HEK293 (cell line): ENCODE measurements at regions not wholly inside any gene's neighbourhood (a gene's known extent, or its start where the extent isn't known, plus 50 kb on each side); places are given as distances from the start of the nearest gene placed in this dataset.

Experiments used
- CTCF ChIA-PET: fragments of 350-600 bp; formaldehyde crosslinking; extraction: SDS; loops from one replicate; lab custom pipeline; 2021; ENCODE audit warnings: antibody characterized with exemption; lab: Yijun Ruan, JAX
- POLR2A ChIA-PET: fragments of 300-600 bp; formaldehyde crosslinking; extraction: SDS; loops from one replicate; lab custom pipeline; 2020; ENCODE audit warnings: antibody characterized with exemption, inconsistent platforms; lab: Yijun Ruan, JAX
- H3K27ac ChIP-seq: fragments of 200-500 bp; sonication (Bioruptor generic); 2 replicates; pipeline ENCODE4 v1.5.1; 2014; ENCODE audit warnings: low read depth, low read length, control low read depth, inconsistent platforms; ENCODE audit errors: extremely low read depth
- H3K36me3 ChIP-seq, 2 experiments: fragments of 200-500 bp in 1 of 2; sonication (Bioruptor generic) in 1 of 2; 1 replicate in 1 of 2; 2 replicates in 1 of 2; pipeline ENCODE4 v1.5.1; 2014 to 2017; ENCODE audit warnings: inconsistent platforms in 2 of 2, low read length in 2 of 2; ENCODE audit not compliant: control insufficient read depth in 2 of 2, insufficient read depth in 1 of 2
- H3K4me1 ChIP-seq: fragments of 200-500 bp; sonication (Bioruptor generic); 2 replicates; pipeline ENCODE4 v1.5.1; 2014; ENCODE audit warnings: mild to moderate bottlenecking, low read length, inconsistent platforms; ENCODE audit not compliant: control insufficient read depth, insufficient read depth
- H3K4me3 ChIP-seq: 2 replicates; pipeline ENCODE4 v1.5.1; 2011; ENCODE audit warnings: low read depth, mild to moderate bottlenecking, control low read depth, low read length, moderate library complexity
- H3K9me3 ChIP-seq: fragments of 200-500 bp; sonication (Bioruptor generic); 2 replicates; pipeline ENCODE4 v1.5.1; 2014; ENCODE audit warnings: low read depth, low read length, inconsistent platforms; ENCODE audit not compliant: control insufficient read depth, insufficient read depth
- KLF9 ChIP-seq: fragments of 450-650 bp; formaldehyde crosslinking; IDR thresholded peaks from 2 replicates; pipeline ENCODE4 v1.5.1; 2016; ENCODE audit warnings: missing biosample characterization, missing genetic modification characterization, low read depth
- ZFP69B ChIP-seq: fragments of 450-650 bp; formaldehyde crosslinking; IDR thresholded peaks from 2 replicates; pipeline ENCODE4 v1.5.1; 2016; ENCODE audit warnings: missing biosample characterization, missing genetic modification characterization
- ZNF155 ChIP-seq: fragments of 450-650 bp; formaldehyde crosslinking; IDR thresholded peaks from 2 replicates; pipeline ENCODE4 v1.5.1; 2016; ENCODE audit warnings: missing biosample characterization, missing genetic modification characterization
- ZNF184 ChIP-seq: fragments of 450-650 bp; IDR thresholded peaks from 2 replicates; pipeline ENCODE4 v1.5.1; 2018; ENCODE audit warnings: missing biosample characterization, mild to moderate bottlenecking, missing genetic modification characterization
- ZNF23 ChIP-seq: fragments of 450-650 bp; formaldehyde crosslinking; IDR thresholded peaks from 2 replicates; pipeline ENCODE4 v1.5.1; 2016; ENCODE audit warnings: missing biosample characterization, missing genetic modification characterization, borderline replicate concordance
- ZNF37A ChIP-seq: fragments of 450-650 bp; IDR thresholded peaks from 2 replicates; pipeline ENCODE4 v1.5.1; 2018; ENCODE audit warnings: missing biosample characterization, missing genetic modification characterization
- ZNF394 ChIP-seq: fragments of 450-650 bp; formaldehyde crosslinking; IDR thresholded peaks from 2 replicates; pipeline ENCODE4 v1.5.1; 2016; ENCODE audit warnings: missing biosample characterization, missing genetic modification characterization, mild to moderate bottlenecking, moderate library complexity, borderline replicate concordance
- ZNF510 ChIP-seq: fragments of 450-650 bp; formaldehyde crosslinking; IDR thresholded peaks from 2 replicates; pipeline ENCODE4 v1.5.1; 2018; ENCODE audit warnings: mild to moderate bottlenecking, missing genetic modification characterization, missing biosample characterization; ENCODE audit not compliant: insufficient replicate concordance
- ZNF555 ChIP-seq: fragments of 450-650 bp; formaldehyde crosslinking; conservative IDR thresholded peaks from 2 replicates; pipeline ENCODE4 v1.5.1; 2017; ENCODE audit warnings: missing biosample characterization, mild to moderate bottlenecking, missing genetic modification characterization, inconsistent platforms
- ZNF560 ChIP-seq: fragments of 450-650 bp; formaldehyde crosslinking; IDR thresholded peaks from 2 replicates; pipeline ENCODE4 v1.5.1; 2017; ENCODE audit warnings: missing biosample characterization, missing genetic modification characterization, borderline replicate concordance
- ZNF791 ChIP-seq: fragments of 450-650 bp; formaldehyde crosslinking; IDR thresholded peaks from 2 replicates; pipeline ENCODE4 v1.5.1; 2016; ENCODE audit warnings: missing biosample characterization, missing genetic modification characterization
- TF ChIP-seq, protein P1 (sequence below): fragments of 450-650 bp; formaldehyde crosslinking; IDR thresholded peaks from 2 replicates; pipeline ENCODE4 v1.5.1; 2017; ENCODE audit warnings: missing biosample characterization, mild to moderate bottlenecking, missing genetic modification characterization, moderate library complexity
- TF ChIP-seq, protein P2 (sequence below): fragments of 450-650 bp; formaldehyde crosslinking; conservative IDR thresholded peaks from 2 replicates; pipeline ENCODE4 v1.5.1; 2016; ENCODE audit warnings: low read depth, missing biosample characterization, missing genetic modification characterization
- TF ChIP-seq, protein P3 (sequence below): fragments of 450-650 bp; formaldehyde crosslinking; IDR thresholded peaks from 2 replicates; pipeline ENCODE4 v1.5.1; 2016; ENCODE audit warnings: missing biosample characterization, missing genetic modification characterization, borderline replicate concordance
- TF ChIP-seq, protein P4 (sequence below): fragments of 450-650 bp; formaldehyde crosslinking; IDR thresholded peaks from 2 replicates; pipeline ENCODE4 v1.5.1; 2016; ENCODE audit warnings: missing biosample characterization, missing genetic modification characterization
- TF ChIP-seq, protein P5 (sequence below): fragments of 450-650 bp; formaldehyde crosslinking; IDR thresholded peaks from 2 replicates; pipeline ENCODE4 v1.5.1; 2016; ENCODE audit warnings: missing biosample characterization, missing genetic modification characterization

GRCh38 chr1:218078916-218079315, 206.2 kb upstream of the RRP15 start:
- TF ChIP-seq ZNF510 (no peak), ZNF560 (no peak), ZNF394 (tag by site-specific recombination) (no peak), KLF9 (tag by site-specific recombination) (no peak), ZNF155 (tag by site-specific recombination) (no peak), ZNF555 (tag by site-specific recombination) (no peak), ZNF23 (no peak), ZNF791 (tag by site-specific recombination) (no peak), ZNF37A (tag by site-specific recombination) (no peak), ZFP69B (tag by site-specific recombination) (no peak), ZNF184 (tag by site-specific recombination) (no peak)
- TF ChIP-seq, protein P1, sequence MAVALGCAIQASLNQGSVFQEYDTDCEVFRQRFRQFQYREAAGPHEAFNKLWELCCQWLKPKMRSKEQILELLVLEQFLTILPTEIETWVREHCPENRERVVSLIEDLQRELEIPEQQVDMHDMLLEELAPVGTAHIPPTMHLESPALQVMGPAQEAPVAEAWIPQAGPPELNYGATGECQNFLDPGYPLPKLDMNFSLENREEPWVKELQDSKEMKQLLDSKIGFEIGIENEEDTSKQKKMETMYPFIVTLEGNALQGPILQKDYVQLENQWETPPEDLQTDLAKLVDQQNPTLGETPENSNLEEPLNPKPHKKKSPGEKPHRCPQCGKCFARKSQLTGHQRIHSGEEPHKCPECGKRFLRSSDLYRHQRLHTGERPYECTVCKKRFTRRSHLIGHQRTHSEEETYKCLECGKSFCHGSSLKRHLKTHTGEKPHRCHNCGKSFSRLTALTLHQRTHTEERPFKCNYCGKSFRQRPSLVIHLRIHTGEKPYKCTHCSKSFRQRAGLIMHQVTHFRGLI, result no peak
- TF ChIP-seq, protein P2, sequence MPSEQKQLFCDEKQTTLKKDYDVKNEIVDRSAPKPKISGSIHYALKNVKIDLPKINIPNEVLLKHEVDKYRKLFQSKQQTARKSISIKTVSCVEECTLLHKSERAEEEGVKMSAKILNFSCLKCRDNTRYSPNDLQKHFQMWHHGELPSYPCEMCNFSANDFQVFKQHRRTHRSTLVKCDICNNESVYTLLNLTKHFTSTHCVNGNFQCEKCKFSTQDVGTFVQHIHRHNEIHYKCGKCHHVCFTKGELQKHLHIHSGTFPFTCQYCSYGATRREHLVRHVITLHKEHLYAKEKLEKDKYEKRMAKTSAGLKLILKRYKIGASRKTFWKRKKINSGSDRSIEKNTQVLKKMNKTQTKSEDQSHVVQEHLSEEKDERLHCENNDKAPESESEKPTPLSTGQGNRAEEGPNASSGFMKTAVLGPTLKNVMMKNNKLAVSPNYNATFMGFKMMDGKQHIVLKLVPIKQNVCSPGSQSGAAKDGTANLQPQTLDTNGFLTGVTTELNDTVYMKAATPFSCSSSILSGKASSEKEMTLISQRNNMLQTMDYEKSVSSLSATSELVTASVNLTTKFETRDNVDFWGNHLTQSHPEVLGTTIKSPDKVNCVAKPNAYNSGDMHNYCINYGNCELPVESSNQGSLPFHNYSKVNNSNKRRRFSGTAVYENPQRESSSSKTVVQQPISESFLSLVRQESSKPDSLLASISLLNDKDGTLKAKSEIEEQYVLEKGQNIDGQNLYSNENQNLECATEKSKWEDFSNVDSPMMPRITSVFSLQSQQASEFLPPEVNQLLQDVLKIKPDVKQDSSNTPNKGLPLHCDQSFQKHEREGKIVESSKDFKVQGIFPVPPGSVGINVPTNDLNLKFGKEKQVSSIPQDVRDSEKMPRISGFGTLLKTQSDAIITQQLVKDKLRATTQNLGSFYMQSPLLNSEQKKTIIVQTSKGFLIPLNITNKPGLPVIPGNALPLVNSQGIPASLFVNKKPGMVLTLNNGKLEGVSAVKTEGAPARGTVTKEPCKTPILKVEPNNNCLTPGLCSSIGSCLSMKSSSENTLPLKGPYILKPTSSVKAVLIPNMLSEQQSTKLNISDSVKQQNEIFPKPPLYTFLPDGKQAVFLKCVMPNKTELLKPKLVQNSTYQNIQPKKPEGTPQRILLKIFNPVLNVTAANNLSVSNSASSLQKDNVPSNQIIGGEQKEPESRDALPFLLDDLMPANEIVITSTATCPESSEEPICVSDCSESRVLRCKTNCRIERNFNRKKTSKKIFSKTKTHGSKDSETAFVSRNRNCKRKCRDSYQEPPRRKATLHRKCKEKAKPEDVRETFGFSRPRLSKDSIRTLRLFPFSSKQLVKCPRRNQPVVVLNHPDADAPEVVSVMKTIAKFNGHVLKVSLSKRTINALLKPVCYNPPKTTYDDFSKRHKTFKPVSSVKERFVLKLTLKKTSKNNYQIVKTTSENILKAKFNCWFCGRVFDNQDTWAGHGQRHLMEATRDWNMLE (tag by site-specific recombination), result no peak
- TF ChIP-seq, protein P3, sequence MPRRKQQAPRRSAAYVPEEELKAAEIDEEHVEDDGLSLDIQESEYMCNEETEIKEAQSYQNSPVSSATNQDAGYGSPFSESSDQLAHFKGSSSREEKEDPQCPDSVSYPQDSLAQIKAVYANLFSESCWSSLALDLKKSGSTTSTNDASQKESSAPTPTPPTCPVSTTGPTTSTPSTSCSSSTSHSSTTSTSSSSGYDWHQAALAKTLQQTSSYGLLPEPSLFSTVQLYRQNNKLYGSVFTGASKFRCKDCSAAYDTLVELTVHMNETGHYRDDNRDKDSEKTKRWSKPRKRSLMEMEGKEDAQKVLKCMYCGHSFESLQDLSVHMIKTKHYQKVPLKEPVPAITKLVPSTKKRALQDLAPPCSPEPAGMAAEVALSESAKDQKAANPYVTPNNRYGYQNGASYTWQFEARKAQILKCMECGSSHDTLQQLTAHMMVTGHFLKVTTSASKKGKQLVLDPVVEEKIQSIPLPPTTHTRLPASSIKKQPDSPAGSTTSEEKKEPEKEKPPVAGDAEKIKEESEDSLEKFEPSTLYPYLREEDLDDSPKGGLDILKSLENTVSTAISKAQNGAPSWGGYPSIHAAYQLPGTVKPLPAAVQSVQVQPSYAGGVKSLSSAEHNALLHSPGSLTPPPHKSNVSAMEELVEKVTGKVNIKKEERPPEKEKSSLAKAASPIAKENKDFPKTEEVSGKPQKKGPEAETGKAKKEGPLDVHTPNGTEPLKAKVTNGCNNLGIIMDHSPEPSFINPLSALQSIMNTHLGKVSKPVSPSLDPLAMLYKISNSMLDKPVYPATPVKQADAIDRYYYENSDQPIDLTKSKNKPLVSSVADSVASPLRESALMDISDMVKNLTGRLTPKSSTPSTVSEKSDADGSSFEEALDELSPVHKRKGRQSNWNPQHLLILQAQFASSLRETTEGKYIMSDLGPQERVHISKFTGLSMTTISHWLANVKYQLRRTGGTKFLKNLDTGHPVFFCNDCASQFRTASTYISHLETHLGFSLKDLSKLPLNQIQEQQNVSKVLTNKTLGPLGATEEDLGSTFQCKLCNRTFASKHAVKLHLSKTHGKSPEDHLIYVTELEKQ (tag by site-specific recombination), result no peak
- TF ChIP-seq, protein P4, sequence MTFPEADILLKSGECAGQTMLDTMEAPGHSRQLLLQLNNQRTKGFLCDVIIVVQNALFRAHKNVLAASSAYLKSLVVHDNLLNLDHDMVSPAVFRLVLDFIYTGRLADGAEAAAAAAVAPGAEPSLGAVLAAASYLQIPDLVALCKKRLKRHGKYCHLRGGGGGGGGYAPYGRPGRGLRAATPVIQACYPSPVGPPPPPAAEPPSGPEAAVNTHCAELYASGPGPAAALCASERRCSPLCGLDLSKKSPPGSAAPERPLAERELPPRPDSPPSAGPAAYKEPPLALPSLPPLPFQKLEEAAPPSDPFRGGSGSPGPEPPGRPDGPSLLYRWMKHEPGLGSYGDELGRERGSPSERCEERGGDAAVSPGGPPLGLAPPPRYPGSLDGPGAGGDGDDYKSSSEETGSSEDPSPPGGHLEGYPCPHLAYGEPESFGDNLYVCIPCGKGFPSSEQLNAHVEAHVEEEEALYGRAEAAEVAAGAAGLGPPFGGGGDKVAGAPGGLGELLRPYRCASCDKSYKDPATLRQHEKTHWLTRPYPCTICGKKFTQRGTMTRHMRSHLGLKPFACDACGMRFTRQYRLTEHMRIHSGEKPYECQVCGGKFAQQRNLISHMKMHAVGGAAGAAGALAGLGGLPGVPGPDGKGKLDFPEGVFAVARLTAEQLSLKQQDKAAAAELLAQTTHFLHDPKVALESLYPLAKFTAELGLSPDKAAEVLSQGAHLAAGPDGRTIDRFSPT, result no peak
- TF ChIP-seq, protein P5, sequence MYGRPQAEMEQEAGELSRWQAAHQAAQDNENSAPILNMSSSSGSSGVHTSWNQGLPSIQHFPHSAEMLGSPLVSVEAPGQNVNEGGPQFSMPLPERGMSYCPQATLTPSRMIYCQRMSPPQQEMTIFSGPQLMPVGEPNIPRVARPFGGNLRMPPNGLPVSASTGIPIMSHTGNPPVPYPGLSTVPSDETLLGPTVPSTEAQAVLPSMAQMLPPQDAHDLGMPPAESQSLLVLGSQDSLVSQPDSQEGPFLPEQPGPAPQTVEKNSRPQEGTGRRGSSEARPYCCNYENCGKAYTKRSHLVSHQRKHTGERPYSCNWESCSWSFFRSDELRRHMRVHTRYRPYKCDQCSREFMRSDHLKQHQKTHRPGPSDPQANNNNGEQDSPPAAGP (tag by site-specific recombination), result no peak

More at GRCh38 chr1:218078916-218079315, 206.2 kb upstream of the RRP15 start:
- Histone ChIP-seq H3K27ac (no peak overlapping the region), H3K36me3 (no peaks in the 10 kb centered on the region), H3K4me1 (no peaks in the 10 kb centered on the region), H3K9me3 (no peaks in the 10 kb centered on the region), H3K4me3 (no peak overlapping the region)
- POLR2A ChIA-PET, result interaction anchor here (0.7 kb wide), 1 partner anchor 1618 kb away, joined by 4 read pairs; no protein-coding TSS in a partner anchor
- CTCF ChIA-PET, result no interaction called here
